Natural killer cell (primary cell): ENCODE measurements at regions not wholly inside any gene's neighbourhood (a gene's known extent, or its start where the extent isn't known, plus 50 kb on each side); places are given as distances from the start of the nearest gene placed in this dataset.

Source experiments
- ATAC-seq, 3 donors: fragments of 150-1000 bp in 2 of 3; fragments of 200-7000 bp in 1 of 3; cut with Tn5 transposase; 1 replicate in 1 of 3; 2 replicates in 2 of 3; pipeline ENCODE4 v1.10.0; 2021; ENCODE audit warnings: mild to moderate bottlenecking in 2 of 3, moderate library complexity in 2 of 3
- DNase-seq, 2 donors: peaks; one replicate each; pipeline versions ENCODE4 v3.0.0 to v3.0.0-alpha.2; 2013 to 2021; ENCODE audit warnings: mixed read lengths in 1 of 2
- H3K27ac ChIP-seq: one replicate; pipeline ENCODE4 v1.5.1; 2013; ENCODE audit warnings: mild to moderate bottlenecking, low read length
- H3K27me3 ChIP-seq: one replicate; pipeline ENCODE4 v1.6.1; 2013; ENCODE audit warnings: low read length; ENCODE audit not compliant: control insufficient read depth, insufficient read depth
- H3K36me3 ChIP-seq: one replicate; pipeline ENCODE4 v1.6.1; 2013; ENCODE audit warnings: low read length; ENCODE audit not compliant: control insufficient read depth, insufficient read depth
- H3K4me1 ChIP-seq: one replicate; pipeline ENCODE4 v1.6.1; 2013; ENCODE audit warnings: low read length; ENCODE audit not compliant: control insufficient read depth, insufficient read depth
- H3K4me3 ChIP-seq: one replicate; pipeline ENCODE4 v1.5.1; 2013; ENCODE audit warnings: low read length
- H3K9me3 ChIP-seq: one replicate; pipeline ENCODE4 v1.6.1; 2013; ENCODE audit warnings: low read length; ENCODE audit not compliant: control insufficient read depth, insufficient read depth
- H3K27ac Mint-ChIP-seq, 2 donors: one replicate each; pipeline ENCODE4 v1.8.0; 2022; ENCODE audit warnings: mild to moderate bottlenecking in 2 of 2, mixed read lengths in 2 of 2, moderate library complexity in 1 of 2
- H3K27me3 Mint-ChIP-seq, 2 donors: one replicate each; pipeline ENCODE4 v1.8.0; 2022; ENCODE audit warnings: low read depth in 2 of 2, mixed read lengths in 2 of 2
- H3K36me3 Mint-ChIP-seq: one replicate; pipeline ENCODE4 v1.8.0; 2022; ENCODE audit warnings: mixed read lengths
- H3K4me1 Mint-ChIP-seq, 2 donors: one replicate each; pipeline ENCODE4 v1.8.0; 2022; ENCODE audit warnings: mixed read lengths in 2 of 2
- H3K4me3 Mint-ChIP-seq: one replicate; pipeline ENCODE4 v1.8.0; 2022; ENCODE audit warnings: mild to moderate bottlenecking, moderate library complexity, mixed read lengths
- H3K9me3 Mint-ChIP-seq, 2 donors: one replicate each; pipeline ENCODE4 v1.8.0; 2022; ENCODE audit warnings: mixed read lengths in 2 of 2
- CTCF ChIP-seq: fragments of 200-600 bp; IDR thresholded peaks from one replicate; pipeline ENCODE4 v1.8.0; 2022; ENCODE audit warnings: antibody characterized with exemption
- WGBS: methylation state at CpG from one replicate; pipeline ENCODE4 v1.1.7; 2013; ENCODE audit warnings: missing lambda C conversion rate; ENCODE audit not compliant: insufficient coverage; 5-methylcytosine and 5-hydroxymethylcytosine counted together
- intact Hi-C: fragments of 100-400 bp; cut with micrococcal nuclease; formaldehyde crosslinking; loops from one replicate; pipeline ENCODE4 v1.14.2; 2022

GRCh38 chr4:4941751-4942150, 77.5 kb downstream of the CYTL1 start:
- ATAC-seq, result no peak
- Histone ChIP-seq H3K27me3 (no peaks in the 10 kb centered on the region), H3K27ac (no peak overlapping the region), H3K9me3 (no peaks in the 10 kb centered on the region), H3K4me1 (peaks cover 26% of the 10 kb centered on the region), H3K36me3 (no peaks in the 10 kb centered on the region), H3K4me3 (no peak overlapping the region)
- DNase-seq, result no peak
- intact Hi-C loops, result loop anchor here (5.0 kb wide), 1 partner anchor 51 kb away; no protein-coding TSS in a partner anchor
- Mint-ChIP-seq H3K9me3 (no peaks in the 10 kb centered on the region), H3K27me3 (no peaks in the 10 kb centered on the region), H3K27ac (peak overlapping the region in 1 of 2 donors; percentile 95), H3K4me1 (peaks cover 40 to 42% of the 10 kb centered on the region in 2 donors), H3K36me3 (no peaks in the 10 kb centered on the region), H3K4me3 (no peak overlapping the region)
- no peak for TF ChIP-seq CTCF
- WGBS, result no CpG with 5 or more reads among the region's 1 CpG

GRCh38 chr4:4942658-4943057, 76.6 kb downstream of the CYTL1 start:
- Histone ChIP-seq H3K27me3 (no peaks in the 10 kb centered on the region), H3K4me1 (peaks cover 26% of the 10 kb centered on the region), H3K36me3 (no peaks in the 10 kb centered on the region), H3K4me3 (no peak overlapping the region), H3K27ac (peak overlapping the region; percentile 84), H3K9me3 (no peaks in the 10 kb centered on the region)
- Mint-ChIP-seq H3K9me3 (no peaks in the 10 kb centered on the region), H3K4me1 (peaks cover 40 to 42% of the 10 kb centered on the region in 2 donors), H3K27me3 (no peaks in the 10 kb centered on the region), H3K4me3 (no peak overlapping the region), H3K36me3 (no peaks in the 10 kb centered on the region), H3K27ac (peak overlapping the region; percentile 95 to 97)
- intact Hi-C loops, result loop anchor here (5.0 kb wide), 1 partner anchor 50 kb away; no protein-coding TSS in a partner anchor
- WGBS, result 92% methylated on average over 2 of the region's 3 CpGs
- no peak for ATAC-seq
- TF ChIP-seq CTCF, result no peak
- no peak for DNase-seq

- H3K4me3 ChIP-seq, result no peak overlapping the region
- H3K4me1 Mint-ChIP-seq, result peaks cover 39 to 40% of the 10 kb centered on the region in 2 donors
- no peak overlapping the region for H3K27ac ChIP-seq
- no peaks in the 10 kb centered on the region for H3K36me3 Mint-ChIP-seq
- DNase-seq (no peak), ATAC-seq (no peak)
- intact Hi-C loops, result no loop called here
- WGBS, result 84% methylated on average over 2 of the region's 3 CpGs
- peaks cover 26% of the 10 kb centered on the region for H3K4me1 ChIP-seq
- H3K36me3 ChIP-seq, result no peaks in the 10 kb centered on the region
- no peak for TF ChIP-seq CTCF
- no peak overlapping the region for H3K4me3 Mint-ChIP-seq
- no peaks in the 10 kb centered on the region for H3K27me3 ChIP-seq
- no peaks in the 10 kb centered on the region for H3K9me3 Mint-ChIP-seq
- H3K9me3 ChIP-seq, result no peaks in the 10 kb centered on the region
- no peaks in the 10 kb centered on the region for H3K27me3 Mint-ChIP-seq
- peak overlapping the region; percentile 95 to 97 for H3K27ac Mint-ChIP-seq
These were observed 74.2 kb downstream of the CYTL1 start for GRCh38 chr4:4945021-4945420.

- H3K4me1 ChIP-seq, result peaks cover 26% of the 10 kb centered on the region
- no peak overlapping the region for H3K4me3 Mint-ChIP-seq
- DNase-seq (no peak), ATAC-seq (no peak)
- H3K36me3 ChIP-seq, result no peaks in the 10 kb centered on the region
- no peaks in the 10 kb centered on the region for H3K9me3 Mint-ChIP-seq
- no peaks in the 10 kb centered on the region for H3K9me3 ChIP-seq
- H3K36me3 Mint-ChIP-seq, result no peaks in the 10 kb centered on the region
- no peak overlapping the region for H3K4me3 ChIP-seq
- H3K4me1 Mint-ChIP-seq, result peaks cover 37 to 40% of the 10 kb centered on the region in 2 donors
- intact Hi-C loops, result no loop called here
- H3K27ac Mint-ChIP-seq, result peak overlapping the region in 1 of 2 donors; percentile 62
- H3K27me3 ChIP-seq, result no peaks in the 10 kb centered on the region
- WGBS, result 82% methylated on average over 1 of the region's 1 CpG
- H3K27ac ChIP-seq, result no peak overlapping the region
- TF ChIP-seq CTCF, result no peak
- no peaks in the 10 kb centered on the region for H3K27me3 Mint-ChIP-seq
These were observed 73.4 kb downstream of the CYTL1 start for GRCh38 chr4:4945829-4946228.
